Mammary epithelial cell (primary cell): ENCODE measurements at regions not wholly inside any gene's neighbourhood (a gene's known extent, or its start where the extent isn't known, plus 50 kb on each side); places are given as distances from the start of the nearest gene placed in this dataset.

Experiments used
- CTCF ChIP-seq, 2 donors: IDR thresholded peaks in 1 of 2; conservative IDR thresholded peaks in 1 of 2; 2 replicates each; pipeline ENCODE4 v1.5.1; 2011 to 2012; ENCODE audit warnings: inconsistent platforms in 2 of 2, low read length in 2 of 2, mild to moderate bottlenecking in 2 of 2, control low read depth in 1 of 2, low read depth in 1 of 2; ENCODE audit not compliant: insufficient read depth in 1 of 2; ENCODE audit errors: extremely low read depth in 1 of 2
- EZH2 ChIP-seq: IDR thresholded peaks from 2 replicates; pipeline ENCODE4 v1.6.1; 2012; ENCODE audit warnings: low read length, inconsistent platforms, borderline replicate concordance

DNA sequence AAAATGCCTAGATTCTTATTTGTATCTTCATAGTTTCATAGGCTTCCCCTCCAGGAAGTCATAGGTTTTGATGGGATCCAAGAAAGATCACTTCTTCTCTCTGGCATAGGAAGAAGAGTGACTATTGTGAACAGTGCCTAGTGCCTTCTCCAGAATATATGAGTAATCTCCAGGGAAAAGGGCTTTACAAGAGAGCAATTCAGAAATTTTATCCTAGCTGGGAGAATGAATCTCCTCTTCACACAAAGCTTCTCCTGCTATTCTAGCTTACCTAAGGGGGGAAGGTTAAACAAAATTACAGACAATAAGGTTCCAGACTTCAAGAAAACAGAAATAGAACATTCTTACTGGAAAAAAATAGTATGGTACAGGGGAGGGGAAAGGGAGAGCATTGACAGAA, 1193.3 kb upstream of the CDH6 start:
- TF ChIP-seq CTCF (conservative IDR thresholded peaks at IDR 0.05 in 1 of 2, IDR thresholded peaks at IDR 0.05 in 1 of 2; ENCODE audit: extremely low read depth in 1 of 2, insufficient read depth in 1 of 2, low read depth in 1 of 2, low read length in 2 of 2) (no peak), EZH2 (no peak)
